ENCODE measurements at regions not wholly inside any gene's neighbourhood (a gene's known extent, or its start where the extent isn't known, plus 50 kb on each side); places are given as distances from the start of the nearest gene placed in this dataset.
"Not testable (repeated sequence)": the region's sequence is repeated elsewhere in the genome, so short reads cannot be mapped to it uniquely, and the experiment has no call there.

DNA sequence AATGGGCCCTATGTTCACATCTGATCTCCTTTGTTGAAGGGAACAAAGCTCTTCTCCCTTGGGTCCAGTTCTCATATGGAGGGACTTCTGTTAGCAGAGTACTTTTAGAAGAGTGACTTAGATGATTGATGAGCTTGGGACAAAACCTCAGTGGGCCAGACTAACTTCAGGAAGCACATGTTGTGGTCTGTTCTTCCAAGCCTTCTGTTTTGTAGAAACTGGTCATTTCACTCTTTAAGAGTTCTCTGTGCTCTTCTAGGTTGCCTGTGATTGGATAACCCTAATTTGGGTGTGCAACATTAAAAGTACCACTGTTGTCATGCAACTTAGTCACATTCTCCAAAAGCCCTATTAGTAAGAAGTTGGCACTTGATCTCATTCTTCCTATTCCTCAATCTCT, 183.5 kb upstream of the ACO1 start:
- TF ChIP-seq POLR2AphosphoS5 (IDR thresholded peaks at IDR 0.05; ENCODE audit: low read depth, low read length) (no peak), TCF7L2 (IDR thresholded peaks at IDR 0.05; ENCODE audit: low read depth, low read length) (no peak), SIN3A (IDR thresholded peaks at IDR 0.05; ENCODE audit: borderline replicate concordance, insufficient read depth, low read depth, low read length) (no peak)
- TF ChIP-seq, protein P1, sequence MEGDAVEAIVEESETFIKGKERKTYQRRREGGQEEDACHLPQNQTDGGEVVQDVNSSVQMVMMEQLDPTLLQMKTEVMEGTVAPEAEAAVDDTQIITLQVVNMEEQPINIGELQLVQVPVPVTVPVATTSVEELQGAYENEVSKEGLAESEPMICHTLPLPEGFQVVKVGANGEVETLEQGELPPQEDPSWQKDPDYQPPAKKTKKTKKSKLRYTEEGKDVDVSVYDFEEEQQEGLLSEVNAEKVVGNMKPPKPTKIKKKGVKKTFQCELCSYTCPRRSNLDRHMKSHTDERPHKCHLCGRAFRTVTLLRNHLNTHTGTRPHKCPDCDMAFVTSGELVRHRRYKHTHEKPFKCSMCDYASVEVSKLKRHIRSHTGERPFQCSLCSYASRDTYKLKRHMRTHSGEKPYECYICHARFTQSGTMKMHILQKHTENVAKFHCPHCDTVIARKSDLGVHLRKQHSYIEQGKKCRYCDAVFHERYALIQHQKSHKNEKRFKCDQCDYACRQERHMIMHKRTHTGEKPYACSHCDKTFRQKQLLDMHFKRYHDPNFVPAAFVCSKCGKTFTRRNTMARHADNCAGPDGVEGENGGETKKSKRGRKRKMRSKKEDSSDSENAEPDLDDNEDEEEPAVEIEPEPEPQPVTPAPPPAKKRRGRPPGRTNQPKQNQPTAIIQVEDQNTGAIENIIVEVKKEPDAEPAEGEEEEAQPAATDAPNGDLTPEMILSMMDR (IDR thresholded peaks at IDR 0.05), result no peak
- TF ChIP-seq, protein P2, sequence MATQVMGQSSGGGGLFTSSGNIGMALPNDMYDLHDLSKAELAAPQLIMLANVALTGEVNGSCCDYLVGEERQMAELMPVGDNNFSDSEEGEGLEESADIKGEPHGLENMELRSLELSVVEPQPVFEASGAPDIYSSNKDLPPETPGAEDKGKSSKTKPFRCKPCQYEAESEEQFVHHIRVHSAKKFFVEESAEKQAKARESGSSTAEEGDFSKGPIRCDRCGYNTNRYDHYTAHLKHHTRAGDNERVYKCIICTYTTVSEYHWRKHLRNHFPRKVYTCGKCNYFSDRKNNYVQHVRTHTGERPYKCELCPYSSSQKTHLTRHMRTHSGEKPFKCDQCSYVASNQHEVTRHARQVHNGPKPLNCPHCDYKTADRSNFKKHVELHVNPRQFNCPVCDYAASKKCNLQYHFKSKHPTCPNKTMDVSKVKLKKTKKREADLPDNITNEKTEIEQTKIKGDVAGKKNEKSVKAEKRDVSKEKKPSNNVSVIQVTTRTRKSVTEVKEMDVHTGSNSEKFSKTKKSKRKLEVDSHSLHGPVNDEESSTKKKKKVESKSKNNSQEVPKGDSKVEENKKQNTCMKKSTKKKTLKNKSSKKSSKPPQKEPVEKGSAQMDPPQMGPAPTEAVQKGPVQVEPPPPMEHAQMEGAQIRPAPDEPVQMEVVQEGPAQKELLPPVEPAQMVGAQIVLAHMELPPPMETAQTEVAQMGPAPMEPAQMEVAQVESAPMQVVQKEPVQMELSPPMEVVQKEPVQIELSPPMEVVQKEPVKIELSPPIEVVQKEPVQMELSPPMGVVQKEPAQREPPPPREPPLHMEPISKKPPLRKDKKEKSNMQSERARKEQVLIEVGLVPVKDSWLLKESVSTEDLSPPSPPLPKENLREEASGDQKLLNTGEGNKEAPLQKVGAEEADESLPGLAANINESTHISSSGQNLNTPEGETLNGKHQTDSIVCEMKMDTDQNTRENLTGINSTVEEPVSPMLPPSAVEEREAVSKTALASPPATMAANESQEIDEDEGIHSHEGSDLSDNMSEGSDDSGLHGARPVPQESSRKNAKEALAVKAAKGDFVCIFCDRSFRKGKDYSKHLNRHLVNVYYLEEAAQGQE (IDR thresholded peaks at IDR 0.05; ENCODE audit: insufficient read depth in 1 of 2, low read depth in 2 of 2, low read length in 1 of 2), result no peak
- Histone ChIP-seq H3K4me1 (ENCODE audit: control insufficient read depth, insufficient read depth, low read length) (no peaks in the 10 kb centered on the region), H3K36me3 (ENCODE audit: control insufficient read depth, insufficient read depth, low read length) (no peaks in the 10 kb centered on the region), H3K27ac (ENCODE audit: low read length) (no peak overlapping the region), H3K9me3 (ENCODE audit: control insufficient read depth, insufficient read depth, low read depth, low read length) (no peaks in the 10 kb centered on the region), H3K27me3 (ENCODE audit: control insufficient read depth, insufficient read depth, low read length) (no peaks in the 10 kb centered on the region), H3K4me3 (ENCODE audit: low read depth in 2 of 2, low read length in 2 of 2) (no peak overlapping the region)
- BruUV-seq (replicated peaks), result no TSS peak
- in situ Hi-C loops (cut with HindIII; ENCODE audit: low pct_unique_long_range_greater_than_20kb, low sequenced_read_pairs) (no loop called here), intact Hi-C loops (cut with micrococcal nuclease; ENCODE audit: unreplicated experiment) (no loop called here)
- ATAC-seq (no peak), DNase-seq (ENCODE audit: low read depth, low spot score) (no peak)
- POLR2A ChIA-PET, result no interaction called here
- CTCF ChIA-PET, result no interaction called here

DNA sequence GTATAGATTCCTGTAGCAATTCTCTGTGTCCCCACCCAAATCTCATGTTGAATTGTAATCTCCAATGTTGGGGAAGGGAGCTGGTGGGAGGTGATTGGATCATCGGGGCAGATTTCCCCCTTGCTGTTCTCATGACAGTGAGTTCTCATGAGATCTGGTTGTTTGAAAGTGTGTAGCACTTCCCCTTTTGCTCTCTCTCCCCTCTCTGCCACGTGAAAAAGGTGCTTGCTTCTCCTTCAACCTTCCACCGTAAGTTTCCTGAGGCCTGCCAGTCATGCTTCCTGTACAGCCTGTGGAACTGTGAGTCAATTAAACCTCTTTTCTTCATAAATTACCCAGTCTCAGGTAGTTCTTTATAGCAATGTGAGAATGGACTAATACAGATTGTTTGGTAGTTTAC, 175.3 kb upstream of the ACO1 start:
- H3K27ac ChIP-seq (ENCODE audit: low read length); BruUV-seq (replicated peaks); DNase-seq (ENCODE audit: low read depth, low spot score); H3K27me3 ChIP-seq (ENCODE audit: control insufficient read depth, insufficient read depth, low read length); H3K4me1 ChIP-seq (ENCODE audit: control insufficient read depth, insufficient read depth, low read length); POLR2A ChIA-PET; ATAC-seq; H3K9me3 ChIP-seq (ENCODE audit: control insufficient read depth, insufficient read depth, low read depth, low read length); H3K4me3 ChIP-seq (ENCODE audit: low read depth in 2 of 2, low read length in 2 of 2); in situ Hi-C loops (cut with HindIII; ENCODE audit: low pct_unique_long_range_greater_than_20kb, low sequenced_read_pairs); H3K36me3 ChIP-seq (ENCODE audit: control insufficient read depth, insufficient read depth, low read length); CTCF ChIA-PET; intact Hi-C loops (cut with micrococcal nuclease; ENCODE audit: unreplicated experiment): not testable (repeated sequence)

DNA sequence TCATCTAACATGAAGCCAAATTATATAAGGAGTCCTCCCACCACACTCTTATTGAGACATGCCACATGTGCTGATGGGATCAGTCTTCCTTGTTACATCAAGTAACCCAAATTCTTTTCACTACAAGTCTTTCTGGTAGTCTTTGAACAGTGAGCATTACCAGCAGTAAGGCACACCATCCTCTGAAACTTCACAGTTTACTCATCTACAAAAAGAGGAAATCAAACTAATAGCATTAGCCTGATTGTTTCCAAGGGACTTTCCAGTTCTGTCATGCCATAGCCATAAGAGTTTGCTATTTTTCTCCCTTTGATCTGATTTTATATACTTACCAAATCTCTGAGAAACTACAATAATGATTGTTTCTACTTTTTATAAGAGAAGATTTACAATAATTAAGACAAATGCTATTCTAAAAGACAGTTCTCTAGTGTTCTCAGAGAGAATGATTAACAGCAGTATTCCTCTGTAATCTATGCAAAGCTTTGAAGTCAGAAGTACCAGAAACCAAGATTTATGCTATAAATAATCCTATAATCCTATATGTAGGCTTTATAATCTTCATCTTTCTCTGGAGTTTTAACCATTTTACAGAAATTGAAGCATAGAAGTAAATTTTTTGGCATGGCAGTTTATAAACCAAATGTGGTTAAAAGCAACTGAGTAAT, 166.2 kb upstream of the ACO1 start:
- DNase-seq (ENCODE audit: low read depth, low spot score), result no peak
- ChIA-PET POLR2A (no interaction called here), CTCF (no interaction called here)
- ATAC-seq, result no peak
- no peaks in the 10 kb centered on the region for H3K36me3 ChIP-seq (ENCODE audit: control insufficient read depth, insufficient read depth, low read length)
- H3K4me1 ChIP-seq (ENCODE audit: control insufficient read depth, insufficient read depth, low read length), result no peaks in the 10 kb centered on the region
- no peak overlapping the region for H3K27ac ChIP-seq (ENCODE audit: low read length)
- in situ Hi-C loops (cut with HindIII; ENCODE audit: low pct_unique_long_range_greater_than_20kb, low sequenced_read_pairs), result no loop called here
- no peaks in the 10 kb centered on the region for H3K27me3 ChIP-seq (ENCODE audit: control insufficient read depth, insufficient read depth, low read length)
- no peak for TF ChIP-seq POLR2AphosphoS5 (IDR thresholded peaks at IDR 0.05; ENCODE audit: low read depth, low read length)
- no peak for TF ChIP-seq SIN3A (IDR thresholded peaks at IDR 0.05; ENCODE audit: borderline replicate concordance, insufficient read depth, low read depth, low read length)
- TF ChIP-seq, protein P1 (IDR thresholded peaks at IDR 0.05), result no peak
- TF ChIP-seq, protein P2 (IDR thresholded peaks at IDR 0.05; ENCODE audit: insufficient read depth in 1 of 2, low read depth in 2 of 2, low read length in 1 of 2), result no peak
- no peak for TF ChIP-seq TCF7L2 (IDR thresholded peaks at IDR 0.05; ENCODE audit: low read depth, low read length)
- no peaks in the 10 kb centered on the region for H3K9me3 ChIP-seq (ENCODE audit: control insufficient read depth, insufficient read depth, low read depth, low read length)
- intact Hi-C loops (cut with micrococcal nuclease; ENCODE audit: unreplicated experiment), result loop anchor here (10.0 kb wide), 1 partner anchor 57 kb away; no protein-coding TSS in a partner anchor
- H3K4me3 ChIP-seq (ENCODE audit: low read depth in 2 of 2, low read length in 2 of 2), result no peak overlapping the region
- BruUV-seq (replicated peaks), result no TSS peak
